Frontal cortex (tissue), 3 donors: ENCODE measurements at regions not wholly inside any gene's neighbourhood (a gene's known extent, or its start where the extent isn't known, plus 50 kb on each side); places are given as distances from the start of the nearest gene placed in this dataset.
A peak's percentile ranks its signal among the peaks of the same experiment; 100 is the strongest.
"Not testable (repeated sequence)": the region's sequence is repeated elsewhere in the genome, so short reads cannot be mapped to it uniquely, and the experiment has no call there.

Experiments used
- DNase-seq, 2 donors: peaks; one replicate each; pipeline ENCODE4 v3.0.0; 2012; ENCODE audit warnings: low spot score in 2 of 2
- FAIRE-seq: peaks from 2 replicates; lab custom pipeline; 2012; peaks lifted over from hg19 to GRCh38; lab: Jason Lieb, UNC
- donor health status: control.
- donor health status: control.
- donor health status: control.

DNA sequence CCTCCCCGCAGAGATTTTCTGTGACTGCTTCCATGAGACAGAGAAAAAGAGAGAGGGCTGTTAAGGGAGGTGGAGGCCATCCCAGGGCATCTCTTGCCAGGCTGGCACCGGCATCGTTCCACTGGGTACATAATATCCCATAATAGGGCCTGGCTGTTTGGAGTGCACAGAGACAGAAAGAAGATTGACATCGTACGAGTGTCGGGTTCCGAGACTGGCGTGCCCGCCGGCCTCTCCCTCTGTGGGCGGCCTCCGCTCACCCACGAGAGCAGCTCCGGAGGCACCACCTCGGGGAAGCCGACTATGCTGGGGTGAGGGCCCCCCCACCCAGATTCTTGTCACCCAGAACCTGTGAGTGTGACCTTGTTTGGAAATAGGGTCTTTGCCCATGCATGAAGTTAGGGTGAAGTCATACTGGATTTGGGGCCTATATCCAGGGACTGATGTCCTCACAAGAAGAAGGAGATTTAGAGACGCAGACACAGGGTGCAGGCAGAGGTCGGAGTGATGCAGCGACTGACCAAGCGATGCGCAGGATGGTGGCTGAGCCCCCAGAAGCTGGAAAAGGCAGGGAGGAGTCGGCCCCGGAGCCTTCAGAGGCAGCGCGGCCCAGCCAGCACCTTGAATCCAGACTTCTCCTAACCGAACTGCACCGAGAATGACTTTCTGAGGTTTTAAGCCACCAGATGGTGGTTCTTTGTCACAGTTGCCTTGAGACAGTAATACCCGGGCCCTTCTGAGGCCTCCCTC lies 101.8 kb upstream of the CIBAR2 start:
- no peak for FAIRE-seq
- no peak for DNase-seq

- DNase-seq (no peak), FAIRE-seq (no peak)
Measured at GRCh38 chr16:85215478-85216118, 103.3 kb upstream of the CIBAR2 start.

- FAIRE-seq (no peak), DNase-seq (no peak)
Measured at GRCh38 chr16:85216522-85217375, 104.5 kb upstream of the CIBAR2 start.

DNA sequence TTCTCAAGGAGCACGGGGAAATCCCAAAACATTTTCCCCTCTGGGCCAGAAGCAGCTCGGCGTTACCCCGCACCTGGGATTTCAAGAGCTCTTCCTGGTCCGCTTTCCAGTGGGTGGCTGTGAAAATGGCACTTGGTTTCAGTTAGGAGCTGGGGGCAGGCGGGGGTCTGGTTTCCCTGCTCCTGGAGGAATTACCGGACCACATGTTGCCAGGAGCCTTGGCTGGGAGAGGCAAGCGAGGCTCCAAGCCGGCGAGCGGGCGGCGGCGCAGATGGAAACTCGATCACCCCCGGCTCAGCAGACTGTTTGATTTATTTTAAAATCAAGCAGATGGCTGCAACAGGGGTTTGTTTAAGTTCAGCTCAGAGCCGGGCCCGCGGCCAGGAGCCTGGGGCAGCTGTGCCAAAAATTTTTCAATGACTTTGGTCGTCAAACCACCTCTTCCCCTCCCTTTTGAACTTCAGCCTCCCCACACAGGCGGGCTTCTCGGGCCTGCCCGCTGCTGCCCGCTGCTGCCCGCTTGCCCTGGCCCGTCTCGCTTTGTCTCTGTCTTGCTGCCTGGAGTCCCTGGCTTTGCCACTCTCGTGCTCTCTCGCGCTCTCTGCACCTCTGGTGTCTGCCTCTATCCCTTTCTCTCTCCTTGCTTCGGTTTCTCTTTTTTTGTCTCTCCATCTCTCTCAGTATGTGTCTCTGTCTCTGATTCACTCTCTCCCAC lies 108.0 kb upstream of the CIBAR2 start:
- no peak for FAIRE-seq
- peak; percentile 68 for DNase-seq

GRCh38 chr16:85220964-85221731 lies 108.9 kb upstream of the CIBAR2 start:
- no peak for DNase-seq
- no peak for FAIRE-seq

DNA sequence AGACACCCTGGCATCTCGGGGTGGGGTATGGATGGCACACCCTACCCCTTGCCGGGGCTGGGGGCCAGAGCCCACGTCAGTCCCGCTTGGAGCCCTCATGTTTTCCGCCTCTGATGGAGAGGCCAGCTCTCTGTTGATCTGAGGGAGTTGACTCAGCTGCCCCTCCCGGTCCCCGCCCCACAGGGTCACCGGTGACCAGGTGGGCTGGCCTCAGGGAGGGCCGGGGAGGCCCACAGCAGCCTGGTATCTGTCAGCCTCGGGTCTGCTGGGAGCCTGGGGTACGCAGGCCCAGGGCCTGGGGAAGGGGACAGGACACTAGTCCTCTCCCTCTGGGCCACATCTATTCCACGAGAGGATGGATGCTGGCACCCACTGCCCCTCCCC lies 109.5 kb upstream of the CIBAR2 start:
- no peak for DNase-seq
- FAIRE-seq = no peak

GRCh38 chr16:85222155-85222863 lies 110.0 kb upstream of the CIBAR2 start:
- FAIRE-seq = no peak
- DNase-seq = no peak

GRCh38 chr16:85225257-85225656 lies 113.0 kb upstream of the CIBAR2 start:
- no peak for FAIRE-seq

GRCh38 chr16:85225721-85226120 lies 113.4 kb upstream of the CIBAR2 start:
- DNase-seq (no peak), FAIRE-seq (no peak)

More at GRCh38 chr16:85225257-85225656, 113.0 kb upstream of the CIBAR2 start:
- DNase-seq = no peak

- DNase-seq (no peak), FAIRE-seq (no peak)
Measured at GRCh38 chr16:85227084-85227945, 115.0 kb upstream of the CIBAR2 start.

- FAIRE-seq = no peak
- DNase-seq = no peak
Measured at GRCh38 chr16:85227946-85228862, 115.9 kb upstream of the CIBAR2 start.

DNA sequence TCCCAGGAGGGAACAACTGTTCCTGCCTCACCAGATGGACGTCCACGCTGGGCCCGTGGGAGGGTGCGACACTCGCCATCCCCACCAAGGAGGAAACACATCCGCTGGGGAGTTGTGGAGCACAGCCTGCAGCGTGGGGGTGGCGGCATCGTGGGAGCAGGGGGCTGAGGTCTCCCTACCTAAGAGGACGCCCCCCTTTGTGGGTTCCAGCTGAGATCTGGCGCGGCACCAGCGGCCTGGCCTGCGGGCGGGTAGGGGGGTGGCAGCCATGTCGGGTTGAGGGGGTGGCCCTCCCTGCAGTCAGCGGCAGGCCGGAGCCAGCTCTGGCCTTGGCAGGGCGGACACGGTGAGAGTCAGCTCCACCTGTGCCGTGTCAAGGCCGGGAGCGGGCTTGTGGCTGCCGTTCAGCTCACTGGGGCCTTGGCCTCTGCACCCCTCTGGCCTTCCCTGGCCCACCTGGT lies 116.7 kb upstream of the CIBAR2 start:
- FAIRE-seq (no peak), DNase-seq (no peak)

DNA sequence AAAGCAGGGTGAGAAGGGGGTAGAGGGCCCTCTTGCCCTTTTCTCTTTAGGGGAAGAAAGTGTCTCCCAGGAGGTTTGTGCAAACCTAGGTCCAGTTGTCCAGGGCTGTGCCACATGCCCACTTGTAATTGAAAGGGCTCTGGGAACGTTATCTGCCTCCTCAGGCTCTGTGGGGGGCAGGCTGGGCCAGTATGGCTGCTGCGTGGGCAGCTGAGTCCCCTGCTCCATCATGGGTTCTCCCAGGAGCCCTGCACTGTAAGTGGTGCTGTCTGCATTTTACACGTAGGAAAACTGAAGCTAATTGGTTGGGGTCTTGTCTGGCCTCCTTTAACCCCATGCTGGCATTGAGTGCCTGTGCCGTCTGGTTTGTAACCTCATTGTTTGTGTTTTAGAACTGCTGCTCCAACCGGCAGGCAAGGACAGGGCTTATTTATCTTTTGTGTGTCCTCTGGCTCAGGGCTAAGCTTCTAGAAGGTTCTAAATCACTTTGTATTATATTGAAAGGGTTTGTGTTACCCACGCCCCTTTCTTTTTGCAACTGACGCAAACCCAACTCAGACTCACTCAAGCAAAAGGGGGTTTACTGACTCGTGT lies 117.7 kb upstream of the CIBAR2 start:
- FAIRE-seq (no peak), DNase-seq (no peak)

DNA sequence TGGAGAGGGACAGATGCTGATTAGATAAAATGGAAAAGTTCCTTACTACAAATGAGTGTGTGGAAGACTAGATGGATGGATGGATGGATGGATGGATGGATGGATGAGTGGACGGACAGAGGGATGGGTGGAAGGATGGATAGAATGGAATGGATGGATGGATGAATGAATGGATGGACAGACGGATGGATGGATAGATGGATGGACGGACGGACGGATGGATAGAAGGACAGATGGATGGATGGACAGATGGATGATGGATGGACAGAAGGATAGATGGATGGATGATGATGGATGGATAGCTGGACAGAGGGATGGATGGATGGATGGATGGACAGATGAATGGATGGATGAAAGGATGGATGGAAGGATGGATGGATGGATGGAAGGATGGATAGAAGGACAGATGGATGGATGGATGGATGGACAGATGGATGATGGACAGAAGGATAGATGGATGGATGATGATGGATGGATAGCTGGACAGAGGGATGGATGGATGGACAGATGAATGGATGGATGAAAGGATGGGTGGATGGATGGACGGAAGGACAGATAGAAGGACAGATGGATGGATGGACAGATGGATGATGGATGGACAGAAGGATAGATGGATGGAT lies 118.6 kb upstream of the CIBAR2 start:
- DNase-seq, FAIRE-seq: not testable (repeated sequence)

DNA sequence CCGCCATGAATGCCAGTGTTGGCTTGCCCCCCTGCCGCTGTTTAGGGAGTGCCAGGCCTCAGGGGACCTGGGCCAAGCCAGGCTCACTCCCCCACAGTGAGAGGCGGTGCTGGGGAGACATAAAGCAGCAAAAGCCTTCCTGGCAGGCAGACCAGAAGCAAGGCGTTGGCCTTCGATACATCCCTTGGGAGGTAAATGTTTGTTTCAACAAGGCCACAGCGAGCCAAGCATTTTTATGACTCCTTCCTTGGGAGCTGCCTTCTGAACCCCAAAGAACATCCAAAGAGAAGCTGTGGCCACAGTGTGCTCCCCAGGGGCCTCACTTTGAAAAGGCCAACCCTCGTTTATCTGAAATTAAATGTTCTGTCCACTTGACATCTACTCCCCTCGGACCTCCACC lies 119.7 kb upstream of the CIBAR2 start:
- no peak for FAIRE-seq

More for the DNA sequence above, 119.7 kb upstream of the CIBAR2 start:
- DNase-seq = no peak
